ENCODE measurements at regions not wholly inside any gene's neighbourhood (a gene's known extent, or its start where the extent isn't known, plus 50 kb on each side); places are given as distances from the start of the nearest gene placed in this dataset.

DNA sequence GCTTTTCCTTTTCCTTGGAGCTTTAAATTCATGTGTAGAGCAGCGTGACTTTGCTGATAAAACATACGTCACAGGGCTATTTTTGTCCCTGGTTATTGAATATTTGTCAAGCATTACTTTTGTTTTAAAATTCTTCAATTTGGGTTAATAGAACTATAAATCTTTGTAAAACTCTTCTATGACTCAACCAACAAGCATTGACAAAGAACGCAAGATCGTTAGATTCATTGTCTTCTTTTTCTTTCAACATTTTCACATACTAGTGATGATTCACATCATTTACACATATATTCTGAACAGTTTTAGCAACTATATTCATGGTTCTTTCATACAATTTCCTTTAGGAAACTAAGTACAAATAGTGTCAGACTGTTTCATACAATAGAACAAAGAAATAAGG is 72.0 kb upstream of the GPM6A start:
- TF ChIP-seq CTCF (IDR thresholded peaks at IDR 0.05; ENCODE audit: insufficient read depth, low read length): no peak
- TF ChIP-seq, protein P1, sequence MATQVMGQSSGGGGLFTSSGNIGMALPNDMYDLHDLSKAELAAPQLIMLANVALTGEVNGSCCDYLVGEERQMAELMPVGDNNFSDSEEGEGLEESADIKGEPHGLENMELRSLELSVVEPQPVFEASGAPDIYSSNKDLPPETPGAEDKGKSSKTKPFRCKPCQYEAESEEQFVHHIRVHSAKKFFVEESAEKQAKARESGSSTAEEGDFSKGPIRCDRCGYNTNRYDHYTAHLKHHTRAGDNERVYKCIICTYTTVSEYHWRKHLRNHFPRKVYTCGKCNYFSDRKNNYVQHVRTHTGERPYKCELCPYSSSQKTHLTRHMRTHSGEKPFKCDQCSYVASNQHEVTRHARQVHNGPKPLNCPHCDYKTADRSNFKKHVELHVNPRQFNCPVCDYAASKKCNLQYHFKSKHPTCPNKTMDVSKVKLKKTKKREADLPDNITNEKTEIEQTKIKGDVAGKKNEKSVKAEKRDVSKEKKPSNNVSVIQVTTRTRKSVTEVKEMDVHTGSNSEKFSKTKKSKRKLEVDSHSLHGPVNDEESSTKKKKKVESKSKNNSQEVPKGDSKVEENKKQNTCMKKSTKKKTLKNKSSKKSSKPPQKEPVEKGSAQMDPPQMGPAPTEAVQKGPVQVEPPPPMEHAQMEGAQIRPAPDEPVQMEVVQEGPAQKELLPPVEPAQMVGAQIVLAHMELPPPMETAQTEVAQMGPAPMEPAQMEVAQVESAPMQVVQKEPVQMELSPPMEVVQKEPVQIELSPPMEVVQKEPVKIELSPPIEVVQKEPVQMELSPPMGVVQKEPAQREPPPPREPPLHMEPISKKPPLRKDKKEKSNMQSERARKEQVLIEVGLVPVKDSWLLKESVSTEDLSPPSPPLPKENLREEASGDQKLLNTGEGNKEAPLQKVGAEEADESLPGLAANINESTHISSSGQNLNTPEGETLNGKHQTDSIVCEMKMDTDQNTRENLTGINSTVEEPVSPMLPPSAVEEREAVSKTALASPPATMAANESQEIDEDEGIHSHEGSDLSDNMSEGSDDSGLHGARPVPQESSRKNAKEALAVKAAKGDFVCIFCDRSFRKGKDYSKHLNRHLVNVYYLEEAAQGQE (IDR thresholded peaks at IDR 0.05; ENCODE audit: insufficient replicate concordance, low read depth): no peak
- no peak for TF ChIP-seq POLR2AphosphoS5 (IDR thresholded peaks at IDR 0.05; ENCODE audit: low read depth)

Data from HL-60 (cell line).